ENCODE measurements at regions not wholly inside any gene's neighbourhood (a gene's known extent, or its start where the extent isn't known, plus 50 kb on each side); places are given as distances from the start of the nearest gene placed in this dataset.

DNA sequence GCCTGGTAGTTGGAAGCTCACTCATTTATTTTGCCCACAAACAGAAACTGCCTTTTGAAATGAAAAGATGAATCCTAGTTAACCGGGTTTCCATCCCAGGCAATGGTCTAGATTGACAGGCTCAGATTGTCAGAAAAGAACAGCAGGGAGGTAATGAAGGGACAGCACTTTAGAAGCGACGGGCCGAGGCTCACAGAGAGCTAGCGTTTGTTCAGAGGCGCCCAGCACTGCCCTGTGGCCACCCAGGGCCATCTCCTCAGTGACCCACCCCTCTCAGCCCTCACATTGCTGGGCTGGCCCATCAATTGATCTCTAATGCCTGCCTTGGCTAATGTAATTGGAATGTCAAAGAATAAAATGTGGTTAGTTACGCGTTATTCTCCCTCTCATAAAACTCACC, 304.8 kb downstream of the CDCA7 start:
- no peaks in the 10 kb centered on the region for H4K20me1 ChIP-seq (ENCODE audit: insufficient read depth, low read length, poor library complexity, severe bottlenecking)
- no peak overlapping the region for H3K9ac ChIP-seq (ENCODE audit: low read depth, low read length, poor library complexity, severe bottlenecking)
- no peaks in the 10 kb centered on the region for H3K9me2 ChIP-seq (replicated peaks; ENCODE audit: low read depth, low read length)
- H3K4me2 ChIP-seq (ENCODE audit: low read depth, low read length, poor library complexity, severe bottlenecking), result no peak overlapping the region
- H3K79me2 ChIP-seq (ENCODE audit: insufficient read depth, low read length), result no peaks in the 10 kb centered on the region
- no peak overlapping the region for H3K4me3 ChIP-seq (ENCODE audit: low read length, poor library complexity, severe bottlenecking)
- H3K36me3 ChIP-seq (ENCODE audit: insufficient read depth, low read length), result no peaks in the 10 kb centered on the region
- H3K9me3 ChIP-seq (ENCODE audit: insufficient read depth, low read depth, low read length), result no peaks in the 10 kb centered on the region
- H2AFZ ChIP-seq (ENCODE audit: low read length), result no peak overlapping the region
- H3K4me1 ChIP-seq (ENCODE audit: insufficient read depth, low read length, poor library complexity, severe bottlenecking), result no peaks in the 10 kb centered on the region
- no peaks in the 10 kb centered on the region for H3F3A ChIP-seq (ENCODE audit: low read depth)
- TF ChIP-seq EZH2phosphoT487 (IDR thresholded peaks at IDR 0.05; ENCODE audit: borderline replicate concordance), result no peak
- TF ChIP-seq, protein P1, sequence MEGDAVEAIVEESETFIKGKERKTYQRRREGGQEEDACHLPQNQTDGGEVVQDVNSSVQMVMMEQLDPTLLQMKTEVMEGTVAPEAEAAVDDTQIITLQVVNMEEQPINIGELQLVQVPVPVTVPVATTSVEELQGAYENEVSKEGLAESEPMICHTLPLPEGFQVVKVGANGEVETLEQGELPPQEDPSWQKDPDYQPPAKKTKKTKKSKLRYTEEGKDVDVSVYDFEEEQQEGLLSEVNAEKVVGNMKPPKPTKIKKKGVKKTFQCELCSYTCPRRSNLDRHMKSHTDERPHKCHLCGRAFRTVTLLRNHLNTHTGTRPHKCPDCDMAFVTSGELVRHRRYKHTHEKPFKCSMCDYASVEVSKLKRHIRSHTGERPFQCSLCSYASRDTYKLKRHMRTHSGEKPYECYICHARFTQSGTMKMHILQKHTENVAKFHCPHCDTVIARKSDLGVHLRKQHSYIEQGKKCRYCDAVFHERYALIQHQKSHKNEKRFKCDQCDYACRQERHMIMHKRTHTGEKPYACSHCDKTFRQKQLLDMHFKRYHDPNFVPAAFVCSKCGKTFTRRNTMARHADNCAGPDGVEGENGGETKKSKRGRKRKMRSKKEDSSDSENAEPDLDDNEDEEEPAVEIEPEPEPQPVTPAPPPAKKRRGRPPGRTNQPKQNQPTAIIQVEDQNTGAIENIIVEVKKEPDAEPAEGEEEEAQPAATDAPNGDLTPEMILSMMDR (conservative IDR thresholded peaks at IDR 0.05; ENCODE audit: low read length), result no peak
- no peaks in the 10 kb centered on the region for H3K27me3 ChIP-seq (ENCODE audit: insufficient read depth, low read length, poor library complexity, severe bottlenecking)

DNA sequence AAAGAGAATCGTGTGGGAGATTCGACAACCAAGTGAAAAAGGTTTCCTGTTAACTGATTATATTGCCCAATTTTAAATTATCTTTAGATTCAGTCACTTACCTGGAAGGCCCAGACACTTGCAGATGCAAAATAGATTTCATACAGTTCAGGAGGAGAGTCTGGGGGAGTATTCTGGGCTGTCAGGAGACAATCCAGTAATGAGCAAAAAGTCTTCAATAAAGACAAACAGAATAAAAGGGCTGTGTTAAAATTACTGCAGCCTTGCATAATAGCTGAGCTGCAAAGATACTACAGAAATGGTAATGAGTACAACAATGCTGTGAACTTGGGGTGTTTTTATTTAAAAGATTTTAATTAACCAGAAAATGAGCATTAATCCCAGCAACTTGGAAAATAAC, 303.6 kb downstream of the SP3 start:
- Histone ChIP-seq H3K9ac (ENCODE audit: low read depth, low read length, poor library complexity, severe bottlenecking) (no peak overlapping the region), H3K27me3 (ENCODE audit: insufficient read depth, low read length, poor library complexity, severe bottlenecking) (no peaks in the 10 kb centered on the region), H3F3A (ENCODE audit: low read depth) (no peaks in the 10 kb centered on the region), H3K4me1 (ENCODE audit: insufficient read depth, low read length, poor library complexity, severe bottlenecking) (no peaks in the 10 kb centered on the region), H4K20me1 (ENCODE audit: insufficient read depth, low read length, poor library complexity, severe bottlenecking) (no peaks in the 10 kb centered on the region), H3K9me2 (replicated peaks; ENCODE audit: low read depth, low read length) (no peaks in the 10 kb centered on the region), H3K4me3 (ENCODE audit: low read length, poor library complexity, severe bottlenecking) (no peak overlapping the region), H3K9me3 (ENCODE audit: insufficient read depth, low read depth, low read length) (no peaks in the 10 kb centered on the region), H2AFZ (ENCODE audit: low read length) (no peak overlapping the region), H3K4me2 (ENCODE audit: low read depth, low read length, poor library complexity, severe bottlenecking) (no peak overlapping the region), H3K36me3 (ENCODE audit: insufficient read depth, low read length) (no peaks in the 10 kb centered on the region), H3K79me2 (ENCODE audit: insufficient read depth, low read length) (no peaks in the 10 kb centered on the region)
- TF ChIP-seq, protein P1 (conservative IDR thresholded peaks at IDR 0.05; ENCODE audit: low read length), result no peak
- no peak for TF ChIP-seq EZH2phosphoT487 (IDR thresholded peaks at IDR 0.05; ENCODE audit: borderline replicate concordance)

DNA sequence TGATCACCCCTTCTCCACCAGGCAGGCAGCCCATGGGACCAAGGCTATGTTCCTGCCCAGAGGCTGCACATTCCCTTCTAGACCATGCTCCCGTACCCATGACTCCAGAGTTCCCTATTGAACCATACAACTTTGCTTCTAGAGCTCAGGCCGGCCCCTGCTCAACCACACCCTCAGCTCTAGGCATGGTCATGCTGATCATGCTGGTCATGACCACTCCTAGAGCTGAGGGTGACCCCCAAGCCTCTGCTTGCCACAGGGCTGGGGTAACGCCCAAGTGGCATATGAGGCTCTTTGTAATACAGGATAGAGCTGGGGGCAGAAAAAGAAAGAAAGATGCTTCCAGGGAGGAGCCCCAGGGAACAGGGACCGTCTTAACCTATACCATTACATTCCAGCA, 301.8 kb downstream of the SP3 start:
- Histone ChIP-seq H4K20me1 (ENCODE audit: insufficient read depth, low read length, poor library complexity, severe bottlenecking) (no peaks in the 10 kb centered on the region), H3K4me2 (ENCODE audit: low read depth, low read length, poor library complexity, severe bottlenecking) (no peak overlapping the region), H3K9me2 (replicated peaks; ENCODE audit: low read depth, low read length) (no peaks in the 10 kb centered on the region), H3K79me2 (ENCODE audit: insufficient read depth, low read length) (no peaks in the 10 kb centered on the region), H3F3A (ENCODE audit: low read depth) (no peaks in the 10 kb centered on the region), H2AFZ (ENCODE audit: low read length) (no peak overlapping the region), H3K9ac (ENCODE audit: low read depth, low read length, poor library complexity, severe bottlenecking) (no peak overlapping the region), H3K4me1 (ENCODE audit: insufficient read depth, low read length, poor library complexity, severe bottlenecking) (no peaks in the 10 kb centered on the region), H3K4me3 (ENCODE audit: low read length, poor library complexity, severe bottlenecking) (no peak overlapping the region), H3K9me3 (ENCODE audit: insufficient read depth, low read depth, low read length) (no peaks in the 10 kb centered on the region), H3K36me3 (ENCODE audit: insufficient read depth, low read length) (no peaks in the 10 kb centered on the region), H3K27me3 (ENCODE audit: insufficient read depth, low read length, poor library complexity, severe bottlenecking) (no peaks in the 10 kb centered on the region)
- TF ChIP-seq, protein P1 (conservative IDR thresholded peaks at IDR 0.05; ENCODE audit: low read length), result no peak
- TF ChIP-seq EZH2phosphoT487 (IDR thresholded peaks at IDR 0.05; ENCODE audit: borderline replicate concordance), result no peak
